Thoracic aorta (tissue), 2 donors: ENCODE measurements at regions not wholly inside any gene's neighbourhood (a gene's known extent, or its start where the extent isn't known, plus 50 kb on each side); places are given as distances from the start of the nearest gene placed in this dataset.
A peak's percentile ranks its signal among the peaks of the same experiment; 100 is the strongest.
"Not testable (repeated sequence)": the region's sequence is repeated elsewhere in the genome, so short reads cannot be mapped to it uniquely, and the experiment has no call there.

Experiments
- ATAC-seq: fragments of 150-250 bp; one replicate; pipeline ENCODE4 v1.8.0; 2017; ENCODE audit warnings: low read depth; ENCODE audit not compliant: insufficient number of reproducible peaks, low FRiP score
- DNase-seq: peaks from one replicate; pipeline ENCODE4 v3.0.0-alpha.2; 2020; ENCODE audit warnings: low spot score
- H3K27ac ChIP-seq, 2 donors: fragments of 200-600 bp; sonication (generic); 1 replicate in 1 of 2; 2 replicates in 1 of 2; pipeline ENCODE4 v1.5.1; 2016; ENCODE audit warnings: mild to moderate bottlenecking in 2 of 2, moderate library complexity in 2 of 2
- H3K27me3 ChIP-seq: fragments of 200-600 bp; sonication (generic); replicated peaks from 2 replicates; pipeline ENCODE4 v1.6.0; 2016; ENCODE audit warnings: mild to moderate bottlenecking; ENCODE audit not compliant: insufficient read depth
- H3K36me3 ChIP-seq: fragments of 200-600 bp; sonication (generic); one replicate; pipeline ENCODE4 v1.5.1; 2016
- H3K4me1 ChIP-seq, 2 donors: fragments of 200-600 bp; sonication (generic); 1 replicate in 1 of 2; 2 replicates in 1 of 2; pipeline versions ENCODE4 v1.5.1 to v1.6.0; 2016; ENCODE audit warnings: low read depth in 2 of 2, mild to moderate bottlenecking in 1 of 2; ENCODE audit not compliant: control insufficient read depth in 1 of 2
- H3K4me3 ChIP-seq: fragments of 200-600 bp; sonication (generic); 2 replicates; pipeline ENCODE4 v1.5.1; 2016; ENCODE audit warnings: mild to moderate bottlenecking
- H3K9me3 ChIP-seq: fragments of 200-600 bp; sonication (generic); 2 replicates; pipeline ENCODE4 v1.5.1; 2016
- CTCF ChIP-seq: fragments of 200-600 bp; sonication (generic); IDR thresholded peaks from one replicate; pipeline ENCODE4 v1.5.1; 2019; ENCODE audit warnings: antibody characterized with exemption

- ATAC-seq, H3K27me3 ChIP-seq, H3K27ac ChIP-seq, DNase-seq, H3K4me1 ChIP-seq, H3K4me3 ChIP-seq, H3K36me3 ChIP-seq, H3K9me3 ChIP-seq: not testable (repeated sequence)
Observed at GRCh38 chr4:102210806-102211205, 134.5 kb downstream of the SLC39A8 start.

GRCh38 chr4:102204634-102205033 is 140.6 kb downstream of the SLC39A8 start:
- H3K9me3 ChIP-seq, H3K36me3 ChIP-seq, H3K4me3 ChIP-seq, ATAC-seq, DNase-seq, H3K4me1 ChIP-seq, H3K27me3 ChIP-seq, H3K27ac ChIP-seq: not testable (repeated sequence)

GRCh38 chr4:102196221-102196620 is 149.1 kb downstream of the SLC39A8 start:
- DNase-seq (no peak), ATAC-seq (no peak)
- Histone ChIP-seq H3K9me3 (no peaks in the 10 kb centered on the region), H3K4me3 (no peak overlapping the region), H3K27me3 (no peaks in the 10 kb centered on the region), H3K4me1 (no peaks in the 10 kb centered on the region), H3K27ac (no peak overlapping the region), H3K36me3 (no peaks in the 10 kb centered on the region)
- TF ChIP-seq CTCF, result no peak

GRCh38 chr4:102193145-102193544 is 152.1 kb downstream of the SLC39A8 start:
- Histone ChIP-seq H3K27me3 (no peaks in the 10 kb centered on the region), H3K36me3 (no peaks in the 10 kb centered on the region), H3K27ac (no peak overlapping the region), H3K4me3 (no peak overlapping the region), H3K4me1 (no peaks in the 10 kb centered on the region), H3K9me3 (no peaks in the 10 kb centered on the region)
- DNase-seq, result no peak
- TF ChIP-seq CTCF, result no peak
- no peak for ATAC-seq

- Histone ChIP-seq H3K36me3 (no peaks in the 10 kb centered on the region), H3K27ac (no peak overlapping the region), H3K4me3 (no peak overlapping the region), H3K27me3 (no peaks in the 10 kb centered on the region), H3K9me3 (no peaks in the 10 kb centered on the region), H3K4me1 (peaks cover 0 to 4% of the 10 kb centered on the region in 2 donors)
- TF ChIP-seq CTCF, result no peak
- DNase-seq (no peak), ATAC-seq (no peak)
Observed at GRCh38 chr4:102180046-102180445, 165.2 kb downstream of the SLC39A8 start.

GRCh38 chr4:102174719-102175189 is 170.5 kb downstream of the SLC39A8 start:
- no peaks in the 10 kb centered on the region for H3K36me3 ChIP-seq
- H3K27me3 ChIP-seq, result no peaks in the 10 kb centered on the region
- no peaks in the 10 kb centered on the region for H3K9me3 ChIP-seq
- ATAC-seq (peak; percentile 73), DNase-seq (no peak)
- H3K4me1 ChIP-seq, result peaks cover 0 to 13% of the 10 kb centered on the region in 2 donors
- peak overlapping the region; percentile 5 for H3K4me3 ChIP-seq
- TF ChIP-seq CTCF, result no peak
- peak overlapping the region; percentile 61 to 75 for H3K27ac ChIP-seq
